ENCODE measurements at regions not wholly inside any gene's neighbourhood (a gene's known extent, or its start where the extent isn't known, plus 50 kb on each side); places are given as distances from the start of the nearest gene placed in this dataset.

GRCh38 chr1:112263042-112263441 is 133.0 kb upstream of the CTTNBP2NL start:
- Histone ChIP-seq H3K9me3 (no peaks in the 10 kb centered on the region), H3K4me1 (replicated peaks) (peaks cover 15% of the 10 kb centered on the region), H3K27ac (no peak overlapping the region), H3K36me3 (no peaks in the 10 kb centered on the region), H3K4me3 (no peak overlapping the region), H3K27me3 (replicated peaks; ENCODE audit: insufficient read depth) (no peaks in the 10 kb centered on the region)
- TF ChIP-seq POLR2A (IDR thresholded peaks at IDR 0.05): no peak
- no peak for TF ChIP-seq CTCF (IDR thresholded peaks at IDR 0.05)
- TF ChIP-seq POLR2AphosphoS5 (IDR thresholded peaks at IDR 0.05): no peak
- DNase-seq (ENCODE audit: low spot score): no peak
- WGBS: 58% methylated on average over 6 of the region's 6 CpGs
- intact Hi-C loops (cut with DNase I): no loop called here

GRCh38 chr1:112263453-112263852 is 132.6 kb upstream of the CTTNBP2NL start:
- peaks cover 18% of the 10 kb centered on the region for H3K4me1 ChIP-seq (replicated peaks)
- intact Hi-C loops (cut with DNase I): no loop called here
- 10% methylated on average over 1 of the region's 1 CpG for WGBS
- H3K4me3 ChIP-seq: no peak overlapping the region
- no peaks in the 10 kb centered on the region for H3K9me3 ChIP-seq
- peak overlapping the region in 1 of 2 donors; percentile 1 for H3K27ac ChIP-seq
- no peak for TF ChIP-seq CTCF (IDR thresholded peaks at IDR 0.05)
- TF ChIP-seq POLR2AphosphoS5 (IDR thresholded peaks at IDR 0.05): no peak
- no peak for TF ChIP-seq POLR2A (IDR thresholded peaks at IDR 0.05)
- no peaks in the 10 kb centered on the region for H3K36me3 ChIP-seq
- H3K27me3 ChIP-seq (replicated peaks; ENCODE audit: insufficient read depth): no peaks in the 10 kb centered on the region
- no peak for DNase-seq (ENCODE audit: low spot score)

GRCh38 chr1:112264010-112264409 is 132.0 kb upstream of the CTTNBP2NL start:
- peaks cover 18% of the 10 kb centered on the region for H3K4me1 ChIP-seq (replicated peaks)
- H3K27me3 ChIP-seq (replicated peaks; ENCODE audit: insufficient read depth): no peaks in the 10 kb centered on the region
- peak overlapping the region; percentile 1 to 19 for H3K27ac ChIP-seq
- H3K9me3 ChIP-seq: no peaks in the 10 kb centered on the region
- 38% methylated on average over 7 of the region's 7 CpGs for WGBS
- H3K36me3 ChIP-seq: no peaks in the 10 kb centered on the region
- intact Hi-C loops (cut with DNase I): no loop called here
- H3K4me3 ChIP-seq: no peak overlapping the region
- DNase-seq (ENCODE audit: low spot score): no peak
- no peak for TF ChIP-seq POLR2AphosphoS5 (IDR thresholded peaks at IDR 0.05)
- TF ChIP-seq POLR2A (IDR thresholded peaks at IDR 0.05): no peak
- TF ChIP-seq CTCF (IDR thresholded peaks at IDR 0.05): no peak

- H3K4me3 ChIP-seq: no peak overlapping the region
- peak; percentile 53 for TF ChIP-seq POLR2AphosphoS5 (IDR thresholded peaks at IDR 0.05)
- no peak for TF ChIP-seq POLR2A (IDR thresholded peaks at IDR 0.05)
- H3K27ac ChIP-seq: peak overlapping the region; percentile 38 to 39
- peaks cover 18% of the 10 kb centered on the region for H3K4me1 ChIP-seq (replicated peaks)
- H3K9me3 ChIP-seq: no peaks in the 10 kb centered on the region
- no peaks in the 10 kb centered on the region for H3K27me3 ChIP-seq (replicated peaks; ENCODE audit: insufficient read depth)
- no peak for DNase-seq (ENCODE audit: low spot score)
- 9% methylated on average over 2 of the region's 2 CpGs for WGBS
- intact Hi-C loops (cut with DNase I): no loop called here
- H3K36me3 ChIP-seq: no peaks in the 10 kb centered on the region
Measured at GRCh38 chr1:112264553-112264952, 131.5 kb upstream of the CTTNBP2NL start.

- DNase-seq (ENCODE audit: low spot score): no peak
- Histone ChIP-seq H3K27me3 (replicated peaks; ENCODE audit: insufficient read depth) (no peaks in the 10 kb centered on the region), H3K36me3 (no peaks in the 10 kb centered on the region), H3K4me1 (replicated peaks) (peaks cover 18% of the 10 kb centered on the region), H3K9me3 (no peaks in the 10 kb centered on the region), H3K4me3 (no peak overlapping the region), H3K27ac (peak overlapping the region in 1 of 2 donors; percentile 39)
- no peak for TF ChIP-seq POLR2AphosphoS5 (IDR thresholded peaks at IDR 0.05)
- no peak for TF ChIP-seq CTCF (IDR thresholded peaks at IDR 0.05)
- no peak for TF ChIP-seq POLR2A (IDR thresholded peaks at IDR 0.05)
- intact Hi-C loops (cut with DNase I): no loop called here
- WGBS: 79% methylated on average over 1 of the region's 1 CpG
Measured at GRCh38 chr1:112265931-112266330, 130.1 kb upstream of the CTTNBP2NL start.

Data from prostate gland (tissue), 2 donors.